ENCODE measurements at regions not wholly inside any gene's neighbourhood (a gene's known extent, or its start where the extent isn't known, plus 50 kb on each side); places are given as distances from the start of the nearest gene placed in this dataset.
"Not testable (repeated sequence)": the region's sequence is repeated elsewhere in the genome, so short reads cannot be mapped to it uniquely, and the experiment has no call there.

DNA sequence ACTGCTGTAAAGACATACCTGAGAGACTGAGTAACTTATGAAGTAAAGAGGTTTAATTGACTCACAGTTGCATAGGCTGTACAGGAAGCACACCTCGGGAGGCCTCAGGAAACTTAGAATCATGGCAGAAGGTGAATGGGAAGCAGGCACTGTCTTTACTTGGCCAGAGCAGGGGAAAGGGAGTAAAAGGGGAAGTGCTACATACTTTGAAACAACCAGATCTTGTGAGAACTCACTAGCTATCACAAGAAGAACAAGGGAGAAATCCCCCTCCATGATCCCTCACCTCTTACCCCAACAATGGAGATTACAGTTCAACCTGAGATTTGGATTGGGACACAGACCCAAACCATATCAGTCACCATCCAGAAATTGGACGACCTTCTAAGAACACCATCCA lies 1285.8 kb upstream of the CDH9 start:
- no peak for DNase-seq

DNA sequence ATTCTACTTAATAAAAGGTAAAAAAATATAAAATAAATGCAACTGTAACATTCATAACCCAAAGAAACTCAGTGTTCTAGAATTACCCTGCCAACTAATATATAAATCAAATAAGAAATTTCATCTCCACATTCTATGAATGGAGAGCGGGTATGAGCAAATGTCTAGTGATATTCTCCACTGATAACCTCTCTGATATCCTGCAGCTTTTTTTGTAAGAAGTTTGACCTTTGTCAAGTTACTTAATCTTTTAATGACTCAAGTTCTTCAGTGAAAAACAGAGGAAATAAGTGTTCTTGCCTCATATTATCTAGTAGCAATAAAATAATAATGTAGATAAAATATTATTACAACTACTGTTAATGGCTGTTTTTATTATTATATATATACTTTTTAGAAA lies 1275.6 kb upstream of the CDH9 start:
- DNase-seq: no peak

DNA sequence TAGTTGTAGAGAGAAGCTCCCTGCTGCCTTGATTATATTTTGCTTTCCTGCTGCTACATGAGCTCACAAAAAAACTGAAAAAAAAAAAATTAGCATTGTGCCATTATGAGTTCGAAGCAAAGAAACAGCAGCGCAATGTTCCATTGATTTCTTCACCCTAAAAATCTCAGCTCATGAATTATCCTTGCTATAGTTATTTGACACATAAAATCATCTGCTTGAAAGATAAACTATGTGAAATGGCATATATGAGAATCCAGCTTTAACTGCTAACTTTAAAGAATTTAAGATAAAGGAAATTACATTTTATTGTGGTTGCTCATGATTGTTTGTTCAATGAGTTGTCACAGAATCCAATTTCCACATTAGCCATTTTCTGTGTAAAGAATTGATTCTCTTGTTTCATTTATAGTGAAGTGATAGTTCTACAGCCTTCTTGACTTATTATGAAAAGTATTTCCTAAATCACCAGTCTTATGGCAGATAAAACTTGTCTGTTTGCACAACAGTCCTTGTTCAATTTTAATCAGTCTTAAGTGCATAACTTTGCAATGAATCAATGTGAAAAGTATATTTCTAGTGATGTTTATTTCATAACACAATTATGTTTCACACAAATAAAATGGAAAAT lies 1275.0 kb upstream of the CDH9 start:
- no peak for DNase-seq

DNA sequence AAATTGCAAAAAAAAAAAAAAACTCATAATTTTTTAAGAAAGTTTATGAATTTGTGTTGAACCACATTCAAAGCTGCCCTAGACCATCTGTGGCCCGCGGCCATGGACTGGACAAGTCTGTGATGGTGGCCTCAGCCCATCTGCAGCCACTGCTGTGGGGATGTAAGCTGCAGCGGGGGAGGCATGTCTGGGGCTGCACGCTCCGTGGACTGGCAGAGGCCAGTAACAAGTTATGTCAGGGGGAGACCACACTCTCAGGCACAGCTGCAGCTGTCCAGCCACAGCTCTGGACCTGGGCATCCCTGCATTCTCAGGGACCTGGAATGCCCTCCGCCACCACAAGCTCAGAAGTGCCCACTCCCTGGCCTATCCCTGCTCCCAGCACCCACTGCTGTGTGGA lies 1272.3 kb upstream of the CDH9 start:
- no peak for DNase-seq

DNA sequence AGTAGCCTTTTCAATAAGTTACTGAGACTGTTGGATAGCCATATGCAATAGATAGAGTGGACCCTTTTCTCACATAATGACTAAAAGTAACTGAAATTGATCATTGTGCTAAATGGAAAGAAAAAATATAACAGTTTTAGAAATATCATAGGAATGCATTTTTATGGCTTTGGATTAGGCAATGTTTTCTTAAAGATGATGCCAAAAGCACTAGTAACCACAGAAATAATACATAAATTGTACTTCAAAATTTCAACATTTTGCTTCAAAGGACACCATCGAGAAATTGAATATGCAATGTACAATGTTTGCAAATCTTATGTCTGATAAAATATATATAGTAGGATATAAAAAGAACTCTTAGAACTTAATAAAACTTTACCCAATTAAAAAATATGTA lies 1267.5 kb upstream of the CDH9 start:
- DNase-seq: no peak

DNA sequence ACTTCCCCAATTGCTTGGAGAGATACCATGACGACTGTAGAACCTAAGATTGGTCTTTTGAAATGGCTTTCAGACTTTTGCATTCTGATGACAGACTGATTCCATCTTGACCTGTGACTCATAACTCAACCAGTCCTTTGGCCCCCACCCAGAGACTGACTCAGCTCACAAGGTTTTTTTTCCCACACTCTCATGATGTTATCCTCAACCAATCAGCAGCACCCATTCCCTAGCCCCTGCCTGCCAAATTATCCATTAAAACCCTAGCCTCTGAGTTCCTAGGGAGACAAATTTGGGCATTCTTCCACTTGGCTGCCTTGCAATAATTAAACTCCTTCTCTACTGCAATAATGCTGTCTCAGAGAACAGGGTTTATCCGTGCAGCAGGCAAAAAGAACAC lies 1263.3 kb upstream of the CDH9 start:
- DNase-seq: no peak

DNA sequence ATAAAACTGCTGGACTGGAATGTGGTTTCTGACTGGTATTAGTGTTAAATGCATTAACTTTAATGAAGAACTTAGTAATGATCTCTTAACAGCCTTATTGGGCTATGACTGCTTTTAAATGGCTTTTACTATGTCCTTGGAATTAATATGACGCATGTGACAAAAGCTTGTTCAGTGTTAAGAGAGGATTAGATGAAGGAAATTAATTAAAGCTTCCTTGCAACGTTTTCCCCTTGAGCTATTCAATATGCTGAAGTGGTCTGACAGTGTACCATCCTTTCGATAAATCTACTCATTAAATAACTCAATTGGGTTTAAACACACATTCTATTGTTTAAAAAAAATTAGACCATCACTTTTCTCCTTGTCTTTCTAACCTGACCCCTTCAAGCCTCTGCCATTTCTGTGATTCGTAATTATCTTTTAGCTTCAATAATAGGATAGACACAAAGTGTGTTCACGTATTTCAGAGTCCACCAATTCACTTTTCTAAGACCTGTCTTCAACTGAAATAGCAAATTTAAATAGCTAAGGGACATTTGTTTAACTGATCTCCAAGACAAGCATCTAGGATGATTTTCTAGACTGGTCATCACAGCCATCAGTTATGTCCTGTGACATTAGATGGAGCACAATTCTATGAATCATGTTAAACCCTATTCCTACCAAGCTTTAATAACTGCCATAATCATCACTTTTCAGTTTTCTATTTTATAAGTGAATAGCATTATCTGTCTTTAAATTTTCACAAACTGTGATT lies 1258.0 kb upstream of the CDH9 start:
- DNase-seq: no peak

DNA sequence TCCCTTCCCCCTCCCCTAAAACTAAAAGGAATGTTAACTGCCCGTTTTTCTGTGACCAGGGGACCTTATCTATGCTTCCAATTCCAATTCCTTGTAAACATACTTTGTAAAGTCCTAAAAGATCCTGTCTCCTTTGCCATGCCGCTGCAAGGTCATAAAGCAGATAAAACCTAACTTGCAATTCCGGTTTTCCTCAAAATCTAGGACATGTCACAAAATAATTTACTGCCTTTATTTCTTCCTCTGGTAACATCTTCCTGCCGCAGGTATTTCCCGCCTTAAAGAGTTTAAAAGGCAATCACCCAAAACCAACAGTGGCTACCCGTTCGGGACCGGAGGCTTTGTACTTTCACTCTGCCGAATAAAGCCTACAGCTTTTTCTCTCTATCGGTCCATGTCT lies 1248.6 kb upstream of the CDH9 start:
- DNase-seq: not testable (repeated sequence)

DNA sequence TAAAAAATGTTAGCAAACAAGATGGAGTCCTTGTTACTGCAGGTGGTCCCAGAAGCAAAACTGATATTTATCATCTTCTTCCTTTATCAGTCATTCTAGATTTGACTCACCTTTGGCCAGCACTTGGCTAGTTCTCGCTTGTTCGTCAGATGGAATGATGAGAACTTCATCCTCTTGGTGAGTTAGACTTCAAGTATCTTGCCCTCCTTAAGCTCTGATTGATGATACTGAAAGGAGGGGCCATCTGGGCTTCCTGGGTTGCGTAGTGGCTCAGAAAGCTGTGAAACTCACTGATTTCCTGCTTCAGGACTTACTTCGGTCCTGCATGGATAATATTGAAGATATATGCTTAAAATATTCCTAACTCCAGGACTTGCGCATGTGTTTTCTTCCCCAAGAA lies 1248.2 kb upstream of the CDH9 start:
- no peak for DNase-seq

DNA sequence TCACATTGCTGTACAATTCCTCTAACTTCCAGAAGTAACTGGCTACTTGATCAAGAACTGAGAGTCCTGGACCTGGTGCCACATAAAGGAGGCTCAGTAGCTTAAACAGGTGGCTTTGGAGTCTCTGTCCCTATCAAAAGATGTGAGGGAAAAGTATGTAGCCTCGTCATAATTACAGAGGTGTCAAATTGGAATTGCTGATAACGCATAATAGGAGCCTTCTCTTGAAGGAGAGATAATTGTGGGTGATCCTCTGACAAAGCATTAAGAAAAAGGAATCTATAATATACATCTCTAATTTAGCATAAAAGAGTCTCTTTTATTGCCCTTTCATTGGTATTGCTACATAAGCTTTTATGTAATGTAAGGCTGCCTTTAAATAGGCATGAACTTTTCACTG lies 1246.4 kb upstream of the CDH9 start:
- DNase-seq: no peak

DNA sequence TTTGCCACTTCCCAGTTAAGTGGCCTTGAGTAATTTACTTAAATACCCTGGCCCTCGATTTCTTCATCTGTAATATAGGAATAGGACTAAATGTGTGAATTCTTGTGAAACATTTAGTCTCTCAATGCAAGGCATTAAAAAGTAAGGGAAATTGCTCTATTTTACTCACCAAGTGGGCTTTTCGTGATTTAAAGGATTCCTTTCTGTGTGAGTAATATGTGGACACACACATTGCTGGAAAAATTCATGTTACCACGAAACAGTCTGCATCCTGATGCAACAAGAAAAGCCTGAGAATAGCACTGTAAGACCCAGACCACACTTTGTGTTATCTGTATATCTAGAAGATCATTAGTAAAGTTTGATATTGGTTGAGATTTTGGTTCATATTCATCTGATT lies 1243.0 kb upstream of the CDH9 start:
- DNase-seq: no peak

DNA sequence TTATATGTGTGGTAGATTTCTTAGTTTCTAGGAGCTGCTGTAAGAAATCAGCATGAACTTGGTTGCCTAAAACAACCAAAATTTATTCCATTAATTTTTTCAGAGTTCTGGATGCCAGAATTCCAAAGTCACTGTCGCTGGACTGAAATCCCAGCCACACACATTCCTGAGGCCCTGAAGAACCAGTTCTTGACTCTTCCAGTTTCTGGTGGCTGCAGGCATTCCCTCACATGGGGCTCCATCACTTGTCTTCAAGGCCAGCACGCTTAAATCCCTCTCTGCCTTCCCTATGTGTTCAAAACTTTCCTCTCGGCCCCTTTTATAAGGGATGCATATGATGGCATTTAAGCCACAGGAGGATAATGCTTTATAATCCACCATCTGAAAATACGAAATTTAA lies 1237.5 kb upstream of the CDH9 start:
- DNase-seq: no peak

DNA sequence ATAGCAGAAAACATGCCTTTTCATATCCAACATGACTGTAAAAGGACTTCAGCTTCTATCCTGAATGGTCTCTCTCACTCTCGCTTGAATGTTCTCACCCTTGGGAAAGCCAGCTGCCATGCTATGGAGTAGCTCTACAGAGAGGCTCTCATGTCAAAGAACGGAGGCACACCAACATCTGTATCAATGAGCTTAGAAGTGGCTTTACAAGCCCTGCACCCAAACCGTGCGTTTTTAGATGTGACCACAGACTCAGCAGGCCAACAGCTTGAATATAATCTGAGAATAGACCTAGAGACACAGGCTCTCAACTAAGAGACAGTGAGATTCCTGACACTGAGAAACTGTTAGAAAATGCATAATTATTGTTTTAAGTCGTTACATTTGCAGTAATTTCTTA lies 1231.6 kb upstream of the CDH9 start:
- DNase-seq: no peak

DNA sequence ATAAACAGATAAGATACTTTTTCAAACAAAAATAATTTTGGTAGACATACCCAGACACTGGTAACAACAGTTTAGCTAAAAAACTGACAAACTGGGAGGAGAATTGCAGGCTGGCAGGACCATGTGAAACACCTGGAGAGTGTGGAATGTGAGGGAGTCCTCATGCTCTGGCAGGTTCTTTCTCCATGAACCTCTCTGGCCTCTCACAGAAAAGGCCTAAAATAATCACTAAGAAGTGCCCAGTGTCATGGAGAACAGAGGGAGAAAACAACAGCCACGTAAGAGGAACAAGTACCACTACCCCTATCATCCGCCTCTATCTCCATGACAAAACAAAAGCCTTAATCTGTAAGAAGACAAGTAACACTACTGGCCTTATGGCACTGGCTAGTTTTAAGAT lies 1227.5 kb upstream of the CDH9 start:
- no peak for DNase-seq

DNA sequence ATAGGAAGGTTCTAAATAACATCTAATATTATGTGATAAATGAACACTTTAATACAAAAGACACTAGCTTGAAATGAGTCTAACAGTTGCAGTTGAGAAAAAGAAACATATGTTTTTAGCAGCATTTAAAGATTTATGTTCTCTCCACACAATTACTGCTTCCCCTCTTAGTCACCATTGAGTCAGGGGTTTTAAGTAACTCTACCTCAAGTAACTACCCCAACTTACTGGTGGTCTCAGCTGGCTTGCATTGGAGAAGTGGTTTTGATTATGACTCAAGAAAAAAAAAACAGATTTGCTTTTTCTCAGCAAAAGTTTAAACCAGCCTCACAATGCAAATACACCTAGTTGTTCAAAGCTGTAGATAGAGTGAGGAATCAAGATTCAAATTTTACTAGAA lies 1216.5 kb upstream of the CDH9 start:
- DNase-seq: no peak

DNA sequence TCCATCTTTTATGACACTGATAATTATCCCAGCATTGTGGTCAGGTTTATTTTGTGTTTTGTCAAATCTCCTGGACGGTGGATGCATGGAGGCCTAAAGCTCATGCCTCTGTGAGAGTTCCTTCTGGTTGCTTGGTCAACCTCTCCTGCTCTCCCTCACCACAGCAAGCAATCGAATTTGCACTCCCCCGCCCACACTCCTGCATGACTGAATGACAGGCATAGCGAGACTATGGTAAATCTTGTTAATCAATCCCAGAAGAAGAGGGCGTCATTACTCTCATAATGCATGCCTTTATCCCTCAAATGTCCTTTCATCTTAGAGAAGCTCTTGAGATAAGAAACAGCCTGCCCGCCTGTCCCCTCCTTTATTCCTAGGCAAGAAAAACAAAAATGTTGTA lies 1215.0 kb upstream of the CDH9 start:
- DNase-seq: no peak

DNA sequence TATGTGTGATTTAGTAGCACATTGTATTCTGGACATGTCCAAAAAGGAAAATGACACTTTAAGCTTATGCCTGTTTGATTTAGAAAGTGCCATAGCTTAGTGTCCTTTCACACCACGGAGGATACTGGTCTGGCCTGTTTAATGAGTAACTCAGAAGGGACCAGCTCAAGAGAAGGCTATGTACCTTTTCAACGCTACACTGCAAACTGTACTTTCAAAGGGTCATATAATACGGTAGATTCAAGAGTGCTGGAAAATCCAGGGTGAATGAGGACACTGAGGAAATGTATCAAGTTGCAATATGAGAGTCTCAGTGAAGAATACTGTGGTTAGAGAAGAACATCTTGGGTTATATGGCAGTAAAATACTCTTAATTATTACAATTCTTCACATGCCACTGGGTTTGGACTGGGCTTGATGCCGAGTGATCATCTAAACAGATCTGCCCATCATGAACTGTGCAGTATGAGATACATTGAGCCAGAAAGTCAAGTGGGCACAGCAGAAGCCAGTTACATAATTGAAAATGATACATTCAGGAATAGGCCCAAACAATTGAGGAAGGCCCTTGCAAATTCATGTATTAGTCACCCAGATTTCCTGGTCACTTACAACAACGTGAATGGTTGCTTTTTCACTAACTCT lies 1211.5 kb upstream of the CDH9 start:
- no peak for DNase-seq

DNA sequence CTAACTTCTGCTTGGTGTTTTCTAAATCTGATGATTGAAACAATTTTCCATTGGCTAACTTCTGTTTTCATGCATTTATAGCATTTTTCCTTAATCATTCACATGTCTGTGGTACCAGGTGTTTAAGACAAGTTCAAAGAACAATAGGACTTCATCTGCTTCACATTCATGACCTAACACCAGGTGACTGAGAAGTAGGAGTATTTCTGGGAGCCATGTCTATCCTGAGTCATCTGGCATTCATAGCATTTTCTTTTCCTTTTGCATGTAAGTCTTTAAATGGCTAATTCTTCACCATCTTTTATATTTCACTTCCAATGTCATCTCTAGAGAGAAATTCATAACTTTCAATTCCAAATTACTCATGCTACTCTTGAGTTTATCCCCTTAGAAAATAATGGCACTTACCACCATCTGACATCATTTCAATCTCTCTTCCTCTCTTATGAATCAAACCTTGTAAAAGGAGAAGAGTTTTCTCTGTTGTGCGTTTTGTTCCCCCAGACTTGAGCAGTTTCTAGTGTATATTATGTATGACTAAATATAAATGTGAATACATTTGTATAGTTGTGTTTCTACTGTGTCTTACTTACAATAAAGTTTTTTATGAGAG lies 1196.1 kb upstream of the CDH9 start:
- no peak for DNase-seq

DNA sequence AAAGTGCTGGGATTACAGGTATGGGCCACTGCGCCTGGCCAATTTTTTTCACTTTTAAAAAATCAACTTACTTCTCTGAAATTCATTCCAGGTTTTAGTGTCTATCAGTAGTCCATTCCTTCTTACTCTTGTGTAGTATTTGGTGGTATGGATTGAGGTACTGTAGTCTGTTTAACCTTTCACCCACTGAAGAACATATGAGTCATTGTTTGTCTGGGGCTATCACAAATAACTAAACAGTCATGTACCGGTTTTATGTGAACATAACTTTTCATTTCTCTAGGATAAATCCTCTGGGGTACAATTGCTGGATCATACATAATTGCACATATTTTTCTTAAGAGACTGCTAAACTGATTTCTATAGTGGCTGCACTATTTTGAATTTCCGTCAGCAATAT lies 1188.0 kb upstream of the CDH9 start:
- DNase-seq: no peak

DNA sequence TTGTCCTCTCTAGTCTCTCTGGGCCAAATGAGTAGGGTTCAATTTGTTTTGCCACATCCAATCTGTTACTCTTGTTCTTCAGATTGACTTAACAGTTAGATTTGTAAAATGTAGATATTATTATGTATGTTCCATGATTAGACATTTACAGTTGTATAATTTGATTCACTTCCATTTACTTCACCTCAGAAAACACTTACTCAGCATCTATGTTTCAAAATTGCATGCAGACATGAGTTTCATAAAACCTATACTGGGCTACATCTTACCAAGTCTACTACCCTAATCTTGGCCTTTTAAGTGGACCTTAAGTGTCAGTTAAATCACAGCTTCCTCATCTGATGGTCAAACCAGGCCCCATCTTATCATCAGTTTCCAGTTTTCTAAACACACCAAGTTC lies 1181.2 kb upstream of the CDH9 start:
- no peak for DNase-seq

DNA sequence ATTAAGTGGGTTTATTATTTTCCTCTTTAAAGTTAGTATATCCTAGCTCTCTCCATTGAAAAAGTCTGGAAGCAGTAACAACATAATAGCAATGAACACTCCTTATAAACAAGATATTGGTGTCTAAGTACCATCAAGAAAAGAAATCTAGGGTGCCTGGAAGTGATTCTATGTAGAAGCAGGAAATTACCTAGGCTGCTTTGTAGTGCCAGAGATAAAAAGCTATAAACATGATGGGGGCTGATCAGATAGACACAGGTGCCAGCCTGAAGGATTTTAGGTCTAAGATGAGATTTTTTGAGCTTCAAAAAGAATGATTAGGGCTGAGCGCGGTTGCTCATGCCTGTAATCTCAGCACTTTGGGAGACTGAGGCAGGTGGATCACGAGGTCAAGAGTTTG lies 1179.3 kb upstream of the CDH9 start:
- no peak for DNase-seq

DNA sequence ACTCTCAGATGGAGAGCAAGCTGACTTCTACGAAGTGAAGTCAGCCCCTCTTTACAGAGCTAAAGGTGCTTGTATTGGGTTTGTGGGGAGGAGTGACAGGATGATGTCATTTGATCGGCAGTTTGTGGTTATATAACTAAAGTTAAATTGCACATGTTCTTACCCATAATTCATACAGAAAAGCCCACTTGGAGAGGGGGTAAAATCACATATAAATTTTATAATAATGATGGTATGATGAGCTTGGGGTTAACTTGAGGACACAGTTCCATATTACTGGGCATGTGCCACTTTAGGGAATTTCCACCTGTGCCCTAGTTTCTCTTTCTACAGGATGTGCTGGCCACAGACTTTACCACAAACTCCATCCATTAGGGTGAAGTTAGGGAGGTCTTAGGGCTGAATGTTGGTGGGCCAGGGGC lies 1178.6 kb upstream of the CDH9 start:
- no peak for DNase-seq

DNA sequence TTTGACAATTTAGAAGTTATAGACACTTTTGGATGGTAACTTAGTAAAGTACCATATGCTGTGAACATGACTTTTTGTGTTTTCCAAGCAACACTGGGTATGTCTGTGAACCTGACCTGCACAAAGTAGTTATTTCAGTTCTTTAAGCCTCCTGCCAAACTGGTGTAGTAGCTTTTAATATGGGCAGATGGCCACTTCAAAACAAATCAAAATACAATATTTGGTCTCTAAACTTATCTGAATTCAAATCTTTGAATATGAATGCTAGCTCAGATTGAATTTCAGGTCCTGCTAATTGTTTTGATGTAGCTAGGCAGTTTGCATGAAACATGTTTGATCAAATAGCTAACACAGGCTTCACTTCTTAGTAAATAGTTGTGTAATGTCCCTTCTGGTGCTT lies 1176.7 kb upstream of the CDH9 start:
- no peak for DNase-seq

DNA sequence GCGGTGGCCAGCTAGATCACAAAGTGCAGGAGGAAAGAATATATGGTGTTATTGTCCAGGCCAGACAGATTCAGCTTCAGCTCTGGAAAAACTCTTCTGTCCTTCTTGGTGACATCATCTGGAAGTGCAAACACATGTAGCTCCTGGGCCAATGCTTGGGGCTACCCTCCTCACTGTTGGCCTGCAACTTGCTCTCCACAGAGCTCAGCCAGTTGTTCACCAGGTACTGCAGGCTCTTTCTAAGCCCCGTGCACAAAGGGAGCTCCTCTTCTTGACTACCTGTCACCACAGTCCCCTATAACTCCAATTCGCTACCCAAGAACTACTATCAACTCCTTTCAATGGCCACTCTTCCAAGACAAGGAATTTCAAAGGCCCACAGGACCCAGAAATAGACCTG lies 1175.9 kb upstream of the CDH9 start:
- DNase-seq: no peak
